GM15510 (cell line): ENCODE measurements at regions not wholly inside any gene's neighbourhood (a gene's known extent, or its start where the extent isn't known, plus 50 kb on each side); places are given as distances from the start of the nearest gene placed in this dataset.

Experiments
- POLR2A ChIP-seq: IDR thresholded peaks from 3 replicates; pipeline ENCODE4 v1.6.1; 2011; ENCODE audit warnings: borderline replicate concordance; ENCODE audit not compliant: insufficient read length; ENCODE audit errors: extremely low read depth

DNA sequence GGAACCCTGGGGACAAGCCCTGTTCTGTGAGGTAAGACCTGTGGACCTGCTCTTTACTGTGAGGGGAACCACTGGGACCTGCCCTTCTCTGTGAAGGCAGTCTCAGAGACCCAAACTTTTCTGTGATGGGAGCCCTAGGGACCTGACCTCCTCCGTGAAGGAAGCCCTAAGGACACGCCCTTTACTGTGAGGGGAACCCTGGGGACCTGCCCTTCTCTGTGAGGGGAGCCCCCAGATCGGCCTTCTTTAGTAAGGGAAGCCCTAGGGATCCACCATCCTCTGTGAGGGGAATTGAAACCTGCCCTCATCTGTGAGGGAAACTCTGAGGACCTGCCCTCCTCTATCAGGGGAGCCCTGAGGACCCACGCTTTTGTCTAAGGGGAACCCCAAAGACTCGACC, 343.5 kb downstream of the UQCRFS1 start:
- TF ChIP-seq POLR2A = no peak

GRCh38 chr19:28868836-28869235, 344.1 kb downstream of the UQCRFS1 start:
- no peak for TF ChIP-seq POLR2A

DNA sequence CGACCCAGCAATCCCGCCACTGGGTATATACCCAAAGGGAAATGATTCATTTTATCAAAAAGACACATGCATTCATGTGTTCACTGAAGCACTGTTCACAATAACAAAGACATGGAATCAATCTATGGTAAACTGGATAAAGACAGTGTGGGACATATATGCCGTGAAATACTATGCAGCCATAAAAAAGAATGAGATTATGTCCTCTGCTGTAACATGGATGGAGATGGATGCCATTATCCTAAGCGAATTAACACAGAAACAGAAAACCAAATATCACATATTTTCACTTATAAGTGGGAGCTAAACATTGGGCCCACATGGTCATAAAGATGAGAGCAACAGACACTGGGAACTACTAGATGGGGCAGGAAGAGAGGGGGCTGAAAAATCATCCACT, 345.0 kb downstream of the UQCRFS1 start:
- TF ChIP-seq POLR2A = no peak

DNA sequence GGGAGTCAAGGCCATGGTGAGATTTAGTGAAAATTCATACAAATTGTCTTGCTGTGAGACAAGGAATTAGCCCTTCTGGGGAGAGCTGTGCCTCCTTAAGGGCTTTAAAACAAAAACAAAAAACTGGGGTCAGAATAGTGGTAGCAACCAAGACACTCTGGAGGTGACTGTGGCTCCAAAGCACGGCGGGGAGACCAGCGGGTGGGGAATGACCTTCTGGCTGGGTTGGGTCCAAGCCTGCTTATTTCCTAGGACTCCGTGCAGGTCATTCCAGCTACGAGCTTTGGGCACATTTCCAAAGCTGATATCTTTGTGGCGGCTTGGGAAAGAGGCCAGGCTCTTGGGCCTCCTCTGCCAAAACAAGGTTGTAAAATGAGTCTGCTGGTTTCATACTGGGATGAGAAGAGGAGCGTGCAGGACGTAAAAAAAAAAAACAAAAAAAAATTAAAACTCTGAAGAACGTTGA, 348.3 kb downstream of the UQCRFS1 start:
- no peak for TF ChIP-seq POLR2A

DNA sequence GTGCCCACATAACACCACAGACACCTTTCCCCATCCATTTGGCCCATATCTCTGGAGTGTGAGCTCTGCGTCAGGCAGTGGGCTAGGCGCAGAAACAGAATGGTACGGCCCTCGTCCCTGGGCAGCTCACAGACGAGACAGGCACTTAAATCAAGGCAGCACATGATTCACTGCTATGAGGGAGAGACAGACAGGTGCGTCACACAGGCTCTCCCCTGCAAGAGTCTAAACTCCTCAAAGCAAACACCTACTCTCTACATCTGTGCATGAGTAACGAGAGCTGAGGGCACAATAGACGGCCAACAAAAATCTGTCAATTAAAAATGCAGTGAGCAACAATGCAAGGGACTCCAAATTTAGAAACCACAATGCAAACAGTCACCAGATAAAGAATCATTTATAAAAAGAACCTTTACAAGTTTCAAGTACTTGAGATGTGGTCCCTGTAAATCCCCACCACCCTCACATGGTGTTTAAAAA, 348.9 kb downstream of the UQCRFS1 start:
- TF ChIP-seq POLR2A = no peak

DNA sequence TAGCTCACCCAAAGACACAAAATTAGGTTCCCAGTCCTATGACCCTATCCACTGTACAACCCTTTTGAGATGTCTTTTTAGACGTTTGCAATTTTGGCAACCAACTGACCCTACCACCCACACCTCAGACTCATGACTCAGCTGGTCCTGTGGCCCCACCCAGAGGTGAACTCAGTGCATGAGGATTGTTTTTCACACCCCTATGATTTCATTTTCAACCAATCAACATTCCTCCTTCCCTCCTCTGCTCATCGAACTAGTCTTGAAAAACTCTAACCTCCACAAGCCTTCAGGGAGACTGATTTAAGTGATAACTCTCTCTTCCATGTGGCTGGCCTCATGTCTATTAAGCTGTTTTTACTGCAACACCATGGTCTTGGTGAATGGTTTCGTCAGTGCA, 350.7 kb downstream of the UQCRFS1 start:
- no peak for TF ChIP-seq POLR2A

DNA sequence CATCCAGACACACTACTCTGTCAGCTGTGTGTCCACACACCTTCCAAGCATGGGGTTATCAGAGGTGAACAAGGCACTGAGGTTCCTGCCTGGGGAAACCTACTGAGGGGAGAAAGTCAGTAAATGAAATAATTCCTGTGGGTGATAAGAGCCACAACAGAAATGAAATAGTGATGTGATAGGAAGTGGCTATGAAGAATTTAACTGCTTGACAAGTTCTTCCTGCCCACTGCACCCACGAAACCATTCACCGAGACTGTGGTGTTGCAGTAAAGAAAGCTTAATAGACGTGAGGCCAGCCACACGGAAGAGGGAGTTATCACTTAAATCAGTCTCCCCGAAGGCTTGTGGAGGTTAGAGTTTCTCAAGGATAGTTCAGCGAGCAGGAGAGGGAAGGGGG, 353.1 kb downstream of the UQCRFS1 start:
- TF ChIP-seq POLR2A = no peak

DNA sequence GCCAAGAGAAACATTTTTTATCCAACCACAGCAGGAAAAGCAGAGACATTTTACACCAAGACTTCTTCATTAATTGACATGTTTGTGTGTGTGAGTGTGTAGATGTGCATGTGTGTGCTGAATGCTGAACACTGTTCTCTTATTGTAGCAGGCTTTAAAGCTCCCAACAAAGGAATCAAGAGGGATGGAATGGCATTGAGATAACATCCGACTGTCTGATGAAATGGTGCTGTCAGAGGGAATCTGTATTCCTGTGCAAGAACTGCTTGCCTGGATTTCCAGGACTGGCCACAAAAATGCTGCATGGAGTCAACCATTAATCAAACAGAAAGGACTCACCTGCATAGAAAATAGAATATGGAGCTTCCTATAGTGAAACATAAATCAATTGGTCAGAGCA, 354.0 kb downstream of the UQCRFS1 start:
- no peak for TF ChIP-seq POLR2A

DNA sequence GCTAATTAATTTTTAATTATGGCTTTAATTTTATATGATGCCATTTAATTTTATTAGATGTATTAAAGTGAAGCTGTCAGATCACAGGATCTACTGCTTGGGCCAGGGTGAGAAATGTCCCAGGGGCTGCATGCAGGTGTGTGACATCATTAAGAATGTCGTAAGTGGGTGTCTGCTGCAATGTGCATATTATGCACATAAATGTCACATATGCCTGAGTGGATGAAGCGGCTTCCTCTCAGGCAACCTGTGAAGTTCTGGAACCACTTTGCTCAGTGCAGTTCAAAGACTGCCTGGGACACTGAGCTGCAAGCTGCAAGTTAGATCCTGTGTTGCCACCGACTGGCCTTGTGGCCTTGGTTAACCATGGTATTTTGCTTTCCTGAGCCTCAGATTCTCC, 355.0 kb downstream of the UQCRFS1 start:
- no peak for TF ChIP-seq POLR2A

DNA sequence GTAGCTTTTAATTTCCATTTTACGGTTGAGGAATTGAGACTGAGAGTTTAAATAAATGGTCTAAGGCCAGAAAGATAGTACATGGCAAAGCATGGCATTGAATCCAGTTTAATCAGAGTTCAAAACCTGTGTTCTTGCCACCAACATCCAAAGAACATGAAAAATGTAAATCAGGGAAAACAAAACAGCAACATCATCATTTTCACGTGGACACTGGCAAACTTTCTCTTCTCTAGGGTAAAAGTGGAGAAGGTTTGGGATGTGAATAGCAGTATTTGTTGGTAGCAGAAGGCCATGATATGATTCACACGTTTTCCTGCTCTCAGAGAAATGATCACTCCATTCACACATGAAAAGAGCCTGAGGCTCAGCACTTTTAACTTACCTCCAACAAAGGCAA, 357.7 kb downstream of the UQCRFS1 start:
- no peak for TF ChIP-seq POLR2A

DNA sequence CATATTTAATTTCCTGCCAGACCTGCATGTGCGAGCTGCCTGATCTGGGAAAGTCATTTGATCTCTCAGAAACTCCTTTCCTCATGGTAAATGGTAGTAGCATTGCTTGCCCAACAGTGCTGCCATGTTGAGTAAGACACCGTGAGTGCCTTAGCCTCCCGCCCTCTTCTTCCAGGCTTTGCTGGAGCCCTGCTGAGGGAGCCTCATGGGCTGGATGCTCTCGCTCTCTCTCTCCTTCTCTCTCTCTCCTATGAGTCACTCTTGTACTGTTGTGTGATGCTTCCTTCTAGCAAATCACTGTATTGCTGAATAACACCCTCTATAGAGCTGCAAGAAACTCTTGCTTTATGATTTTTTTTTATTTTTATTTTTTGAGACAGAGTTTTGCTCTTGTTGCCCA, 365.5 kb downstream of the UQCRFS1 start:
- no peak for TF ChIP-seq POLR2A

DNA sequence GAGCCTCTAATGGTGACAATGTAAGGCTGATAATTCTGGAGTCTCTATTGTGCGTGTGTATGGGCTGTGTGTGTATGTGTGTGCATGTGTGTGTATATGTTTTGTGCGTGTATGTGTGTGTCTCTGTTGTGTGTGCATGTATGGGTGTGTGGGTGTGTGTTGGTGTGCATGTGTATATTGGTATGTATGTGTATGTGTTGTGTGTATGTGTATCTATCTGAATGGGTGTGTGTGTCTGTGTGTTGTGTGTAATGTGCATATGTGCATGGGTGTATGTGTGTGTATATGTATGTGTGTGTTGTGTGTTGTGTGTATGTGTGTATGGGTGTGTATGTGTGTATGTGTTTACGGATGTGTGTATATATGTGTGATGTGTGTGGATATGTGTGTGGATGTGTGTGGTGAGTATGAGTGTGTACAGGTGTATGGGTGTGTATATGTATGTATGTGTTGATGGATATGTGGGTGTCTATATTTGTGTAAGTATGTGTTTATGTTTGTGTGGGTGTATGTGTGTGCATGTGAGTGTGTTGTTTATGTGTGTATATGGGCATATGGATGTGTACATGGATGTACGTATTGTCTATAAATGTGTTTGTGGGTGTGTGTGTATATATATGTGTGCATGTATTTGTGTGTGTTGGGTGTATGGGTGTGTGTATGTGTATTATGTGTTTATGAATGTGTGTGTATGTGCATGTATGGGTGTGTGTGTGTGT, 366.7 kb downstream of the UQCRFS1 start:
- TF ChIP-seq POLR2A = no peak

DNA sequence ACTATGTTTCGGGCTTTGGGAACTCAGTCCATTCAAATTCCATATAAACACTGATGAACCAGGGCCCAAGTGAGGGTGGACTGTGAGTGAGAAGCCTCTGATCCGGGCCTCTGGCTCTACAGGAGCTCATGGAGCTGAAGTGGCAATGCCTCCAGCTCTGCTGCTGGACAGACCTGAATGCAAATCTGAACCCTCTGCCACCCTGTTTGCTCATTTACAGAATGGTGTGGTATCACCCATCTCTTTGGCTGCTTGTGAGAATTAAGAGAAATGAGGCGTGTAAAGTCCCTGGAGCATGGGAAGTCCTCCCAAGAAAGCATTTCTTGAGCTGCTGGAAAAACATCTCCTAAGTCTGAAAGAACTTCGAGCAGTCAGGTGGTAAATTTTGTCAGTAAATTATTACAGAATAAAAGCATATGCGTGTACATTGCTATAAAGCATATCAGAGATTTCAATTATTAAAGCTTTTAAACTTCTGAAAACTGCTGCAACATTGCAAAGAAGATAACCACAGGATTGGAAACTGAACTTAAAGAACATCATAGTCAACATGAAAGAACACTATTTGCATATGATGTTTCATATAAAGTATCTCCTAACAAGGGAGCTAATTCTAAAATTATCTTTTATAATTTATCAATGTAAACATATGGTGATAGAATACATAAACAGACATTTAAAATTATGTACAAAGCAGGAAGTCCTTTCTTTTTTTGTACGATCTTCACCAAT, 369.0 kb downstream of the UQCRFS1 start:
- no peak for TF ChIP-seq POLR2A

- no peak for TF ChIP-seq POLR2A
Measured at GRCh38 chr19:28841531-28841930, 371.4 kb downstream of the UQCRFS1 start.

- TF ChIP-seq POLR2A = no peak
Measured at GRCh38 chr19:28840891-28841290, 372.1 kb downstream of the UQCRFS1 start.

GRCh38 chr19:28839455-28839854, 373.5 kb downstream of the UQCRFS1 start:
- no peak for TF ChIP-seq POLR2A
